Astrocyte of the cerebellum (primary cell): ENCODE measurements at regions not wholly inside any gene's neighbourhood (a gene's known extent, or its start where the extent isn't known, plus 50 kb on each side); places are given as distances from the start of the nearest gene placed in this dataset.
"Not testable (repeated sequence)": the region's sequence is repeated elsewhere in the genome, so short reads cannot be mapped to it uniquely, and the experiment has no call there.

Experiments
- DNase-seq: peaks from one replicate; pipeline ENCODE4 v3.0.0-alpha.2; 2011; ENCODE audit warnings: low read depth
- H3K4me3 ChIP-seq: 2 replicates; pipeline ENCODE4 v1.5.1; 2011; ENCODE audit warnings: mild to moderate bottlenecking, low read depth, low read length, moderate library complexity
- CTCF ChIP-seq: IDR thresholded peaks from 2 replicates; pipeline ENCODE4 v1.5.1; 2012; ENCODE audit warnings: low read length, low read depth, moderate library complexity, mild to moderate bottlenecking; ENCODE audit errors: missing control alignments
- in situ Hi-C: cut with HindIII; loops from 2 replicates; pipeline ENCODE4 v1.10.0; 2017; ENCODE audit warnings: low sequenced_read_pairs

- in situ Hi-C loops, result no loop called here
- H3K4me3 ChIP-seq, result no peak overlapping the region
- DNase-seq, result no peak
- TF ChIP-seq CTCF, result no peak
These were observed 108.1 kb upstream of the SLC1A4 start for GRCh38 chr2:64881037-64881492.

- TF ChIP-seq CTCF, result no peak
- DNase-seq, result no peak
- in situ Hi-C loops, result no loop called here
These were observed 101.6 kb upstream of the SLC1A4 start for GRCh38 chr2:64887565-64887964.

GRCh38 chr2:64888591-64889309 lies 100.4 kb upstream of the SLC1A4 start:
- DNase-seq, result peak; percentile 29
- H3K4me3 ChIP-seq, result no peak overlapping the region
- peak; percentile 48 for TF ChIP-seq CTCF
- in situ Hi-C loops, result no loop called here

More at GRCh38 chr2:64887565-64887964, 101.6 kb upstream of the SLC1A4 start:
- no peak overlapping the region for H3K4me3 ChIP-seq

- in situ Hi-C loops, result no loop called here
- no peak for TF ChIP-seq CTCF
- no peak overlapping the region for H3K4me3 ChIP-seq
- DNase-seq, result no peak
These were observed 99.4 kb upstream of the SLC1A4 start for GRCh38 chr2:64889803-64890202.

- H3K4me3 ChIP-seq, DNase-seq, in situ Hi-C loops: not testable (repeated sequence)
These were observed 92.6 kb upstream of the SLC1A4 start for GRCh38 chr2:64896572-64896971.

GRCh38 chr2:64899081-64899865 lies 89.9 kb upstream of the SLC1A4 start:
- in situ Hi-C loops, result no loop called here
- DNase-seq, result no peak
- no peak overlapping the region for H3K4me3 ChIP-seq
- no peak for TF ChIP-seq CTCF

- H3K4me3 ChIP-seq, in situ Hi-C loops, DNase-seq: not testable (repeated sequence)
These were observed 89.3 kb upstream of the SLC1A4 start for GRCh38 chr2:64899876-64900275.
